GM23338 (cell line): ENCODE measurements at regions not wholly inside any gene's neighbourhood (a gene's known extent, or its start where the extent isn't known, plus 50 kb on each side); places are given as distances from the start of the nearest gene placed in this dataset.
"Not testable (repeated sequence)": the region's sequence is repeated elsewhere in the genome, so short reads cannot be mapped to it uniquely, and the experiment has no call there.

Experiments used
- ATAC-seq: fragments of 200-7000 bp; cut with Tn5 transposase; 3 replicates; pipeline ENCODE4 v1.9.1; 2020
- DNase-seq: peaks from one replicate; pipeline ENCODE4 v3.0.0-alpha.2; 2015; ENCODE audit warnings: low spot score
- H2AFZ ChIP-seq: fragments of 200-600 bp; sonication (generic); 2 replicates; pipeline ENCODE4 v1.8.0; 2016; ENCODE audit warnings: antibody characterized with exemption, mild to moderate bottlenecking, moderate library complexity
- H3F3A ChIP-seq: fragments of 200-600 bp; sonication (generic); replicated peaks from 2 replicates; pipeline ENCODE4 v1.8.0; 2017; ENCODE audit warnings: antibody characterized with exemption, mixed run types, low read depth
- H3K27ac ChIP-seq: fragments of 200-600 bp; sonication (generic); 2 replicates; pipeline ENCODE4 v1.6.1; 2016; ENCODE audit warnings: low read depth
- H3K27me3 ChIP-seq: fragments of 200-600 bp; sonication (generic); 2 replicates; pipeline ENCODE4 v1.8.0; 2016; ENCODE audit warnings: mild to moderate bottlenecking, mixed run types, moderate library complexity; ENCODE audit not compliant: insufficient read depth
- H3K36me3 ChIP-seq: fragments of 200-600 bp; sonication (generic); 2 replicates; pipeline ENCODE4 v1.8.0; 2016; ENCODE audit warnings: mild to moderate bottlenecking; ENCODE audit not compliant: insufficient read depth
- H3K4me1 ChIP-seq: fragments of 200-600 bp; sonication (generic); 2 replicates; pipeline ENCODE4 v1.8.0; 2016; ENCODE audit warnings: mild to moderate bottlenecking, moderate library complexity; ENCODE audit not compliant: insufficient read depth
- H3K4me2 ChIP-seq: fragments of 200-600 bp; sonication (generic); 2 replicates; pipeline ENCODE4 v1.7.1; 2017; ENCODE audit warnings: mixed run types
- H3K4me3 ChIP-seq: fragments of 200-600 bp; sonication (generic); 2 replicates; pipeline ENCODE4 v1.6.1; 2016; ENCODE audit warnings: mixed run types
- H3K79me2 ChIP-seq: fragments of 200-600 bp; sonication (generic); replicated peaks from 2 replicates; pipeline ENCODE4 v1.8.0; 2017; ENCODE audit warnings: mild to moderate bottlenecking; ENCODE audit not compliant: insufficient read depth
- H3K9me2 ChIP-seq: fragments of 200-600 bp; sonication (generic); 2 replicates; pipeline ENCODE4 v1.8.0; 2017; ENCODE audit not compliant: insufficient read depth
- H4K20me1 ChIP-seq: fragments of 200-600 bp; sonication (generic); replicated peaks from 2 replicates; pipeline ENCODE4 v1.8.0; 2017; ENCODE audit warnings: mild to moderate bottlenecking; ENCODE audit not compliant: insufficient read depth
- H3K27ac Mint-ChIP-seq: 2 replicates; pipeline ENCODE4 v1.8.0; 2020; ENCODE audit warnings: inconsistent platforms, mild to moderate bottlenecking, moderate library complexity, mixed read lengths
- H3K27me3 Mint-ChIP-seq: 3 replicates; pipeline ENCODE4 v1.8.0; 2022; ENCODE audit warnings: low read depth, mild to moderate bottlenecking, moderate library complexity, mixed read lengths, inconsistent platforms; ENCODE audit not compliant: insufficient read depth, poor library complexity
- H3K36me3 Mint-ChIP-seq: 3 replicates; pipeline ENCODE4 v1.8.0; 2021; ENCODE audit warnings: low read depth, mild to moderate bottlenecking, inconsistent platforms, moderate library complexity, mixed read lengths
- H3K4me1 Mint-ChIP-seq: 3 replicates; pipeline ENCODE4 v1.8.0; 2020; ENCODE audit warnings: mild to moderate bottlenecking, inconsistent platforms, mixed read lengths
- H3K4me3 Mint-ChIP-seq: 3 replicates; pipeline ENCODE4 v1.8.0; 2021; ENCODE audit warnings: moderate library complexity, mild to moderate bottlenecking, inconsistent platforms, mixed read lengths
- H3K9me3 Mint-ChIP-seq: 3 replicates; pipeline ENCODE4 v1.8.0; 2020; ENCODE audit warnings: moderate library complexity, mild to moderate bottlenecking, inconsistent platforms, mixed read lengths
- CREB1 ChIP-seq: fragments of 250-450 bp; sonication (Bioruptor Pico); IDR thresholded peaks from 2 replicates; pipeline ENCODE4 v1.5.0; 2020; ENCODE audit warnings: low read depth, mild to moderate bottlenecking, moderate library complexity
- CTCF ChIP-seq, 2 experiments: fragments of 200-600 bp in 1 of 2; sonication (generic) in 1 of 2; conservative IDR thresholded peaks; 2 replicates each; pipeline versions ENCODE4 v1.5.1 to v1.6.1; 2016 to 2017; ENCODE audit warnings: antibody characterized with exemption in 2 of 2, low read depth in 2 of 2, mild to moderate bottlenecking in 2 of 2, moderate library complexity in 1 of 2
- ETS1 ChIP-seq: IDR thresholded peaks from 2 replicates; pipeline ENCODE4 v1.6.1; 2016; ENCODE audit warnings: antibody characterized with exemption
- EZH2phosphoT487 ChIP-seq: fragments of 200-600 bp; sonication (generic); IDR thresholded peaks from one replicate; pipeline ENCODE4 v1.8.1; 2018; ENCODE audit warnings: antibody characterized with exemption; ENCODE audit not compliant: unreplicated experiment
- NANOG ChIP-seq: IDR thresholded peaks from 2 replicates; pipeline ENCODE4 v1.6.1; 2016; ENCODE audit warnings: antibody characterized with exemption, borderline replicate concordance
- POLR2AphosphoS5 ChIP-seq: IDR thresholded peaks from 2 replicates; pipeline ENCODE4 v1.6.1; 2016; ENCODE audit warnings: antibody characterized with exemption, low read depth
- STAT1 ChIP-seq: IDR thresholded peaks from one replicate; pipeline ENCODE4 v1.6.1; 2016; ENCODE audit warnings: antibody characterized with exemption; ENCODE audit not compliant: unreplicated experiment
- ZNF114 ChIP-seq: fragments of 250-450 bp; sonication (Bioruptor Pico); IDR thresholded peaks from 2 replicates; pipeline ENCODE4 v1.5.0; 2020; ENCODE audit warnings: mild to moderate bottlenecking, moderate library complexity
- ZNF331 ChIP-seq: fragments of 250-450 bp; sonication (Bioruptor Pico); IDR thresholded peaks from 2 replicates; pipeline ENCODE4 v1.5.0; 2020; ENCODE audit warnings: low read depth, mild to moderate bottlenecking, moderate library complexity

GRCh38 chr2:59752512-59752911, 800.9 kb downstream of the BCL11A start (continued):
- no peak for TF ChIP-seq NANOG
- no peak for TF ChIP-seq STAT1
- TF ChIP-seq POLR2AphosphoS5 = no peak
- no peak for TF ChIP-seq CREB1
- TF ChIP-seq ZNF114 (CRISPR knock-in tag) = no peak
- TF ChIP-seq ZNF331 (CRISPR knock-in tag) = no peak
- no peak for TF ChIP-seq EZH2phosphoT487
- TF ChIP-seq ETS1 = no peak
- TF ChIP-seq CTCF (conservative IDR thresholded peaks at IDR 0.05; ENCODE audit: low read depth in 2 of 2) = no peak

GRCh38 chr2:59752071-59752470, 801.4 kb downstream of the BCL11A start:
- Mint-ChIP-seq H3K4me3 (no peak overlapping the region), H3K27ac (no peak overlapping the region), H3K4me1 (peaks cover 2% of the 10 kb centered on the region; the same call in 2 of the 3 replicates), H3K27me3 (no peaks in the 10 kb centered on the region), H3K36me3 (no peaks in the 10 kb centered on the region), H3K9me3 (no peaks in the 10 kb centered on the region)
- Histone ChIP-seq H2AFZ (no peak overlapping the region), H3K79me2 (no peaks in the 10 kb centered on the region), H3K36me3 (no peaks in the 10 kb centered on the region), H3F3A (no peaks in the 10 kb centered on the region), H3K4me3 (no peak overlapping the region), H3K4me2 (no peak overlapping the region), H3K9me2 (peaks cover 6% of the 10 kb centered on the region), H4K20me1 (no peaks in the 10 kb centered on the region), H3K4me1 (no peaks in the 10 kb centered on the region), H3K27ac (no peak overlapping the region), H3K27me3 (no peaks in the 10 kb centered on the region)
- ATAC-seq (no peak), DNase-seq (no peak)
- TF ChIP-seq EZH2phosphoT487 (no peak), ETS1 (no peak), NANOG (no peak)

- H3K27me3 ChIP-seq, H3K4me1 ChIP-seq, H3K9me2 ChIP-seq, H3K4me3 Mint-ChIP-seq, H4K20me1 ChIP-seq, H3K36me3 ChIP-seq, ATAC-seq, H3K9me3 Mint-ChIP-seq, H3K79me2 ChIP-seq, H3K4me1 Mint-ChIP-seq, H3K36me3 Mint-ChIP-seq, H3K4me3 ChIP-seq, H3K27me3 Mint-ChIP-seq, H2AFZ ChIP-seq, DNase-seq, H3K4me2 ChIP-seq, H3K27ac ChIP-seq, H3K27ac Mint-ChIP-seq, H3F3A ChIP-seq: not testable (repeated sequence)
These were observed 802.2 kb downstream of the BCL11A start for GRCh38 chr2:59751214-59751613.
